Osteoblast (primary cell): ENCODE measurements at regions not wholly inside any gene's neighbourhood (a gene's known extent, or its start where the extent isn't known, plus 50 kb on each side); places are given as distances from the start of the nearest gene placed in this dataset.
A peak's percentile ranks its signal among the peaks of the same experiment; 100 is the strongest.

Source experiments
- DNase-seq: peaks from one replicate; pipeline ENCODE4 v3.0.0; 2011; ENCODE audit warnings: low spot score, mixed read lengths; ENCODE audit not compliant: insufficient read length; ENCODE audit errors: missing footprints
- H2AFZ ChIP-seq: 2 replicates; pipeline ENCODE4 v1.6.0; 2011; ENCODE audit warnings: mild to moderate bottlenecking, low read length
- H3K27ac ChIP-seq: 2 replicates; pipeline ENCODE4 v1.5.1; 2011; ENCODE audit warnings: mild to moderate bottlenecking, low read depth, low read length, moderate library complexity
- H3K27me3 ChIP-seq: 2 replicates; pipeline ENCODE4 v1.6.0; 2012; ENCODE audit warnings: mild to moderate bottlenecking, control low read depth, inconsistent platforms, low read length, moderate library complexity; ENCODE audit not compliant: insufficient read depth
- H3K36me3 ChIP-seq: 2 replicates; pipeline ENCODE4 v1.5.1; 2011; ENCODE audit warnings: mild to moderate bottlenecking, low read length, control low read depth, moderate library complexity; ENCODE audit not compliant: insufficient read depth
- H3K4me1 ChIP-seq: 2 replicates; pipeline ENCODE4 v1.5.1; 2011; ENCODE audit warnings: mild to moderate bottlenecking, low read length, control low read depth, moderate library complexity; ENCODE audit not compliant: insufficient read depth
- H3K4me2 ChIP-seq: 2 replicates; pipeline ENCODE4 v1.6.0; 2011; ENCODE audit warnings: mild to moderate bottlenecking, low read length; ENCODE audit not compliant: insufficient read depth
- H3K4me3 ChIP-seq: fragments of 200-600 bp; sonication (generic); 3 replicates; pipeline ENCODE4 v1.5.1; 2012; ENCODE audit warnings: mild to moderate bottlenecking, low read length, inconsistent platforms; ENCODE audit not compliant: insufficient read depth
- H3K79me2 ChIP-seq: 2 replicates; pipeline ENCODE4 v1.6.0; 2012; ENCODE audit warnings: mild to moderate bottlenecking, low read length, control low read depth, inconsistent platforms; ENCODE audit not compliant: insufficient read depth
- H3K9me3 ChIP-seq: 2 replicates; pipeline ENCODE4 v1.5.1; 2011; ENCODE audit warnings: low read depth, low read length, control low read depth
- H4K20me1 ChIP-seq: 2 replicates; pipeline ENCODE4 v1.6.0; 2012; ENCODE audit warnings: mild to moderate bottlenecking, low read length, control low read depth; ENCODE audit not compliant: insufficient read depth
- CTCF ChIP-seq: IDR thresholded peaks from 2 replicates; pipeline ENCODE4 v1.5.1; 2011; ENCODE audit warnings: mild to moderate bottlenecking, low read depth, low read length, moderate library complexity; ENCODE audit errors: extremely low read depth

- H2AFZ ChIP-seq, result no peak overlapping the region
- TF ChIP-seq CTCF, result no peak
- no peak overlapping the region for H3K27ac ChIP-seq
- DNase-seq, result peak; percentile 53
- H3K27me3 ChIP-seq, result peaks cover 5% of the 10 kb centered on the region
- no peaks in the 10 kb centered on the region for H3K9me3 ChIP-seq
- no peak overlapping the region for H3K4me3 ChIP-seq
- peaks cover 21% of the 10 kb centered on the region for H3K4me1 ChIP-seq
- no peaks in the 10 kb centered on the region for H3K36me3 ChIP-seq
- H3K4me2 ChIP-seq, result no peak overlapping the region
- no peaks in the 10 kb centered on the region for H4K20me1 ChIP-seq
- no peaks in the 10 kb centered on the region for H3K79me2 ChIP-seq
These were observed 75.4 kb upstream of the IGFBP5 start for GRCh38 chr2:216770717-216771116.

- Histone ChIP-seq H3K9me3 (no peaks in the 10 kb centered on the region), H3K79me2 (no peaks in the 10 kb centered on the region), H4K20me1 (no peaks in the 10 kb centered on the region), H3K4me3 (no peak overlapping the region), H3K36me3 (no peaks in the 10 kb centered on the region), H3K27me3 (peaks cover 5% of the 10 kb centered on the region), H3K4me1 (peaks cover 14% of the 10 kb centered on the region), H3K4me2 (no peak overlapping the region), H2AFZ (no peak overlapping the region), H3K27ac (no peak overlapping the region)
- TF ChIP-seq CTCF, result no peak
- DNase-seq, result no peak
These were observed 74.7 kb upstream of the IGFBP5 start for GRCh38 chr2:216770050-216770449.

GRCh38 chr2:216769626-216770025, 74.3 kb upstream of the IGFBP5 start:
- no peak for TF ChIP-seq CTCF
- Histone ChIP-seq H3K27ac (no peak overlapping the region), H3K27me3 (peaks cover 10% of the 10 kb centered on the region), H3K36me3 (no peaks in the 10 kb centered on the region), H2AFZ (no peak overlapping the region), H3K79me2 (no peaks in the 10 kb centered on the region), H3K4me2 (no peak overlapping the region), H3K4me1 (peaks cover 10% of the 10 kb centered on the region), H4K20me1 (no peaks in the 10 kb centered on the region), H3K9me3 (no peaks in the 10 kb centered on the region), H3K4me3 (no peak overlapping the region)
- DNase-seq, result no peak

GRCh38 chr2:216768908-216769411, 73.6 kb upstream of the IGFBP5 start:
- H3K27ac ChIP-seq, result no peak overlapping the region
- TF ChIP-seq CTCF, result no peak
- H2AFZ ChIP-seq, result no peak overlapping the region
- H3K9me3 ChIP-seq, result no peaks in the 10 kb centered on the region
- no peak overlapping the region for H3K4me3 ChIP-seq
- H3K4me2 ChIP-seq, result no peak overlapping the region
- DNase-seq, result no peak
- no peaks in the 10 kb centered on the region for H3K79me2 ChIP-seq
- peaks cover 15% of the 10 kb centered on the region for H3K27me3 ChIP-seq
- H4K20me1 ChIP-seq, result no peaks in the 10 kb centered on the region
- H3K4me1 ChIP-seq, result peaks cover 4% of the 10 kb centered on the region
- no peaks in the 10 kb centered on the region for H3K36me3 ChIP-seq
